OCI-LY7 (cell line): ENCODE measurements at regions not wholly inside any gene's neighbourhood (a gene's known extent, or its start where the extent isn't known, plus 50 kb on each side); places are given as distances from the start of the nearest gene placed in this dataset.

Experiments
- BruUV-seq: library from RNA; stranded (reverse); fragments of 400-500 nt; replicated peaks from 2 replicates; lab custom pipeline; 2021; lab: Mats Ljungman, UMichigan
- CTCF ChIA-PET: fragments of 300-600 bp; sonication (Branson Sonifier 250); formaldehyde crosslinking; loops from one replicate; lab custom pipeline; 2022; ENCODE audit warnings: antibody characterized with exemption; ENCODE audit not compliant: unreplicated experiment; lab: Charles Lee
- POLR2A ChIA-PET: fragments of 300-600 bp; sonication (Branson Sonifier 250); formaldehyde crosslinking; loops from one replicate; lab custom pipeline; 2022; ENCODE audit warnings: antibody characterized with exemption; lab: Charles Lee
- DNase-seq: peaks from one replicate; pipeline ENCODE4 v3.0.0-alpha.2; 2015; ENCODE audit warnings: low spot score
- H2AFZ ChIP-seq: fragments of 200-600 bp; sonication (generic), shearing (Covaris generic); 2 replicates; pipeline ENCODE4 v1.6.1; 2014; ENCODE audit warnings: mild to moderate bottlenecking, antibody characterized with exemption, low read length, moderate library complexity
- H3K27ac ChIP-seq: fragments of 200-600 bp; sonication (generic); 2 replicates; pipeline ENCODE4 v1.5.1; 2014; ENCODE audit warnings: mixed run types, low read depth, mild to moderate bottlenecking, moderate library complexity, low read length, inconsistent platforms; ENCODE audit not compliant: poor library complexity, severe bottlenecking
- H3K36me3 ChIP-seq: fragments of 200-600 bp; sonication (generic); 2 replicates; pipeline ENCODE4 v1.6.1; 2014; ENCODE audit warnings: mild to moderate bottlenecking, antibody characterized with exemption, low read length, moderate library complexity, mixed read lengths; ENCODE audit not compliant: insufficient read depth
- H3K4me1 ChIP-seq: fragments of 200-600 bp; sonication (generic); 2 replicates; pipeline ENCODE4 v1.5.1; 2014; ENCODE audit warnings: mild to moderate bottlenecking, low read length; ENCODE audit not compliant: insufficient read depth, poor library complexity, severe bottlenecking
- H3K4me2 ChIP-seq: fragments of 200-600 bp; sonication (generic); 2 replicates; pipeline ENCODE4 v1.6.1; 2014; ENCODE audit warnings: mild to moderate bottlenecking, low read length
- H3K4me3 ChIP-seq: fragments of 200-600 bp; sonication (generic); 2 replicates; pipeline ENCODE4 v1.5.1; 2014; ENCODE audit warnings: mild to moderate bottlenecking, low read depth, low read length; ENCODE audit not compliant: poor library complexity, severe bottlenecking
- H3K79me2 ChIP-seq: fragments of 200-600 bp; sonication (generic); 2 replicates; pipeline ENCODE4 v1.6.1; 2016; ENCODE audit warnings: low read depth, mild to moderate bottlenecking, low read length, moderate library complexity, mixed read lengths; ENCODE audit not compliant: insufficient read depth
- H3K9me2 ChIP-seq: fragments of 200-600 bp; sonication (generic); 2 replicates; pipeline ENCODE4 v1.6.1; 2016; ENCODE audit warnings: mild to moderate bottlenecking, low read length, mixed read lengths; ENCODE audit not compliant: insufficient read depth
- H3K9me3 ChIP-seq: fragments of 200-600 bp; sonication (generic); 2 replicates; pipeline ENCODE4 v1.6.1; 2014; ENCODE audit warnings: mild to moderate bottlenecking, mixed run types, low read length, mixed read lengths
- H4K20me1 ChIP-seq: fragments of 200-600 bp; sonication (generic); 2 replicates; pipeline ENCODE4 v1.6.1; 2014; ENCODE audit warnings: mild to moderate bottlenecking, antibody characterized with exemption, low read length, moderate library complexity, mixed read lengths; ENCODE audit not compliant: insufficient read depth
- CTCF ChIP-seq: fragments of 200-600 bp; sonication (generic); conservative IDR thresholded peaks from 2 replicates; pipeline ENCODE4 v1.5.1; 2014; ENCODE audit warnings: mild to moderate bottlenecking, antibody characterized with exemption, low read length, moderate library complexity, mixed read lengths
- EZH2phosphoT487 ChIP-seq: fragments of 200-600 bp; sonication (generic); IDR thresholded peaks from 2 replicates; pipeline ENCODE4 v1.6.1; 2018; ENCODE audit warnings: low read depth, borderline replicate concordance, mild to moderate bottlenecking, mixed run types, antibody characterized with exemption, low read length, moderate library complexity, mixed read lengths
- intact Hi-C: fragments of 100-400 bp; cut with micrococcal nuclease; formaldehyde crosslinking; loops from one replicate; pipeline ENCODE4 v1.10.0; 2022; ENCODE audit not compliant: unreplicated experiment

- Histone ChIP-seq H3K79me2 (no peaks in the 10 kb centered on the region), H3K4me2 (no peak overlapping the region), H2AFZ (no peak overlapping the region), H3K27ac (no peak overlapping the region), H3K4me1 (no peaks in the 10 kb centered on the region), H3K36me3 (no peaks in the 10 kb centered on the region), H3K4me3 (no peak overlapping the region), H3K9me3 (no peaks in the 10 kb centered on the region), H3K9me2 (no peaks in the 10 kb centered on the region), H4K20me1 (no peaks in the 10 kb centered on the region)
- ChIA-PET CTCF (no interaction called here), POLR2A (no interaction called here)
- no peak for TF ChIP-seq EZH2phosphoT487
- TF ChIP-seq CTCF = no peak
- BruUV-seq = no TSS peak
- no peak for DNase-seq
- intact Hi-C loops = no loop called here
Measured at GRCh38 chr7:51701935-51702334, 385.3 kb upstream of the COBL start.

- Histone ChIP-seq H3K9me3 (no peaks in the 10 kb centered on the region), H3K4me3 (no peak overlapping the region), H4K20me1 (no peaks in the 10 kb centered on the region), H3K36me3 (no peaks in the 10 kb centered on the region), H3K9me2 (no peaks in the 10 kb centered on the region), H3K4me1 (no peaks in the 10 kb centered on the region), H3K27ac (no peak overlapping the region), H3K4me2 (no peak overlapping the region), H2AFZ (no peak overlapping the region), H3K79me2 (no peaks in the 10 kb centered on the region)
- no peak for TF ChIP-seq CTCF
- no peak for TF ChIP-seq EZH2phosphoT487
- intact Hi-C loops = no loop called here
- CTCF ChIA-PET = no interaction called here
- no TSS peak for BruUV-seq
- DNase-seq = no peak
- POLR2A ChIA-PET = no interaction called here
Measured at GRCh38 chr7:51700593-51701215, 384.1 kb upstream of the COBL start.

- Histone ChIP-seq H3K9me2 (no peaks in the 10 kb centered on the region), H2AFZ (no peak overlapping the region), H3K36me3 (no peaks in the 10 kb centered on the region), H3K4me3 (no peak overlapping the region), H3K4me2 (no peak overlapping the region), H4K20me1 (no peaks in the 10 kb centered on the region), H3K4me1 (no peaks in the 10 kb centered on the region), H3K27ac (no peak overlapping the region), H3K79me2 (no peaks in the 10 kb centered on the region), H3K9me3 (no peaks in the 10 kb centered on the region)
- DNase-seq = no peak
- intact Hi-C loops = no loop called here
- BruUV-seq = no TSS peak
- TF ChIP-seq CTCF (no peak), EZH2phosphoT487 (no peak)
- ChIA-PET POLR2A (interaction anchor here (1.0 kb wide), 1 partner anchor 13 kb away, joined by 3 read pairs; no protein-coding TSS in a partner anchor), CTCF (no interaction called here)
Measured at GRCh38 chr7:51693258-51693657, 376.6 kb upstream of the COBL start.
